Liver (tissue), 8 donors: ENCODE measurements at regions not wholly inside any gene's neighbourhood (a gene's known extent, or its start where the extent isn't known, plus 50 kb on each side); places are given as distances from the start of the nearest gene placed in this dataset.

Source experiments
- DNase-seq: peaks from one replicate; pipeline ENCODE4 v3.0.0-alpha.2; 2017; ENCODE audit warnings: low spot score
- H3K27ac ChIP-seq, 2 donors: one replicate each; pipeline ENCODE4 v1.7.0; 2013; ENCODE audit warnings: inconsistent platforms in 2 of 2, low read length in 2 of 2, control low read depth in 1 of 2, low read depth in 1 of 2, mild to moderate bottlenecking in 1 of 2
- H3K27me3 ChIP-seq, 4 donors: one replicate each; pipeline versions ENCODE4 v1.6.1 to v1.7.0; 2013; ENCODE audit warnings: low read length in 3 of 4, inconsistent platforms in 1 of 4, mild to moderate bottlenecking in 1 of 4, moderate library complexity in 1 of 4; ENCODE audit not compliant: control insufficient read depth in 4 of 4, insufficient read depth in 4 of 4
- H3K36me3 ChIP-seq, 4 donors: one replicate each; pipeline versions ENCODE4 v1.6.1 to v1.7.0; 2013; ENCODE audit warnings: low read length in 3 of 4, mild to moderate bottlenecking in 3 of 4, low read depth in 1 of 4, moderate library complexity in 1 of 4; ENCODE audit not compliant: control insufficient read depth in 4 of 4, insufficient read depth in 3 of 4
- H3K4me1 ChIP-seq, 4 donors: one replicate each; pipeline versions ENCODE4 v1.6.1 to v1.7.0; 2013; ENCODE audit warnings: low read length in 3 of 4, mild to moderate bottlenecking in 3 of 4, moderate library complexity in 1 of 4; ENCODE audit not compliant: control insufficient read depth in 4 of 4, insufficient read depth in 4 of 4
- H3K4me3 ChIP-seq, 3 donors: one replicate each; pipeline versions ENCODE4 v1.6.1 to v1.7.0; 2013; ENCODE audit warnings: low read length in 3 of 3, control low read depth in 1 of 3, low read depth in 1 of 3, mild to moderate bottlenecking in 1 of 3
- H3K9ac ChIP-seq, 2 donors: one replicate each; pipeline ENCODE4 v1.7.0; 2013; ENCODE audit warnings: low read length in 2 of 2, mild to moderate bottlenecking in 2 of 2, moderate library complexity in 2 of 2, control low read depth in 1 of 2, low read depth in 1 of 2
- H3K9me3 ChIP-seq, 4 donors: one replicate each; pipeline versions ENCODE4 v1.6.1 to v1.7.0; 2013; ENCODE audit warnings: low read length in 3 of 4; ENCODE audit not compliant: control insufficient read depth in 4 of 4
- EGR1 ChIP-seq, 2 donors: IDR thresholded peaks; 2 replicates each; pipeline ENCODE4 v1.6.1; 2016 to 2018; ENCODE audit warnings: antibody characterized with exemption in 2 of 2, low read depth in 2 of 2
- FOXA1 ChIP-seq: IDR thresholded peaks from 2 replicates; pipeline ENCODE4 v1.6.1; 2016; ENCODE audit warnings: antibody characterized with exemption
- FOXA2 ChIP-seq: IDR thresholded peaks from 2 replicates; pipeline ENCODE4 v1.6.1; 2016; ENCODE audit warnings: antibody characterized with exemption
- GABPA ChIP-seq, 2 donors: IDR thresholded peaks in 1 of 2; conservative IDR thresholded peaks in 1 of 2; 2 replicates each; pipeline ENCODE4 v1.6.1; 2016; ENCODE audit warnings: antibody characterized with exemption in 2 of 2, mild to moderate bottlenecking in 1 of 2, moderate library complexity in 1 of 2
- HNF4A ChIP-seq, 2 donors: conservative IDR thresholded peaks; 2 replicates each; pipeline ENCODE4 v1.6.1; 2016; ENCODE audit warnings: antibody characterized with exemption in 2 of 2, mild to moderate bottlenecking in 2 of 2
- HNF4G ChIP-seq: IDR thresholded peaks from 2 replicates; pipeline ENCODE4 v1.6.1; 2016; ENCODE audit warnings: antibody characterized with exemption
- JUND ChIP-seq, 2 donors: IDR thresholded peaks; 2 replicates each; pipeline ENCODE4 v1.6.1; 2016; ENCODE audit warnings: antibody characterized with exemption in 2 of 2
- NR2F2 ChIP-seq: IDR thresholded peaks from 2 replicates; pipeline ENCODE4 v1.6.1; 2016; ENCODE audit warnings: antibody characterized with exemption
- RAD21 ChIP-seq, 2 donors: IDR thresholded peaks; 2 replicates each; pipeline ENCODE4 v1.6.1; 2016; ENCODE audit warnings: antibody characterized with exemption in 2 of 2, mild to moderate bottlenecking in 2 of 2
- RXRA ChIP-seq, 2 donors: IDR thresholded peaks; 2 replicates each; pipeline ENCODE4 v1.6.1; 2017 to 2018; ENCODE audit warnings: antibody characterized with exemption in 2 of 2, mild to moderate bottlenecking in 1 of 2
- SP1 ChIP-seq: IDR thresholded peaks from 2 replicates; pipeline ENCODE4 v1.6.1; 2018; ENCODE audit warnings: antibody characterized with exemption, mild to moderate bottlenecking
- TAF1 ChIP-seq: conservative IDR thresholded peaks from 2 replicates; pipeline ENCODE4 v1.6.1; 2016; ENCODE audit warnings: antibody characterized with exemption, mild to moderate bottlenecking
- YY1 ChIP-seq: IDR thresholded peaks from 2 replicates; pipeline ENCODE4 v1.6.1; 2016; ENCODE audit warnings: antibody characterized with exemption, mild to moderate bottlenecking
- WGBS: extraction: QIAGEN DNeasy Blood & Tissue Kit; methylation state at CpG from one replicate; pipeline ENCODE4 v1.1.7; 2013; 5-methylcytosine and 5-hydroxymethylcytosine counted together
- TF ChIP-seq, protein P1 (sequence below): fragments of 150-350 bp; IDR thresholded peaks from 2 replicates; pipeline ENCODE4 v1.5.1; 2017; ENCODE audit warnings: improper control_type of control experiment, low read depth, low read length; ENCODE audit not compliant: missing input control
- TF ChIP-seq, protein P2 (sequence below): IDR thresholded peaks from 2 replicates; pipeline ENCODE4 v1.6.1; 2016; ENCODE audit warnings: antibody characterized with exemption
- TF ChIP-seq, protein P3 (sequence below): IDR thresholded peaks from 2 replicates; pipeline ENCODE4 v1.6.1; 2016; ENCODE audit warnings: antibody characterized with exemption, mild to moderate bottlenecking
- TF ChIP-seq, protein P4 (sequence below): IDR thresholded peaks from 2 replicates; pipeline ENCODE4 v1.6.1; 2016; ENCODE audit warnings: antibody characterized with exemption
- TF ChIP-seq, protein P5 (sequence below): IDR thresholded peaks from 2 replicates; pipeline ENCODE4 v1.6.1; 2016; ENCODE audit warnings: antibody characterized with exemption
- donor health status: healthy.
- donor health status: healthy.
- donor health status: healthy.
- donor health status: healthy.
- donor health status: healthy.

DNA sequence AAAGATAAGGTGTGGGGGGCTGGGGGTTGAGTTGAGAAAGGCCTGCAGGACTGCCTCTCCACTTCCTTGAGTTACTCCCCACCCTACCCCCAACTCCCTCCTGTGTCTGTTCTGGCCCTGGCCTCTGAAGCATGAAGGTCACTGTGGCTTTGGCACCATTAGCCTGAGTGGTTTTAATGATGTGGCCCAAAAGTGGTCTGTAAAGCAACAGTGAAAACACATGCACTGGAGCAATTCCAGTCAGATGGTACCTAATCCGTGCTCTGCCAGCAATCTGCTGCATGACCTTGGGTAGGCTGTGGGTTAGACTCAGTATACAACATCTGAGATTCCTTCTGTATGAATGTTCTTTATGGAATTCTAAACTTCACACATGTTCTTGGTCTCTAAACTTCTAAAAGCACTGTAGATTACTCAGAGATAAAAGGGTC, 86.5 kb upstream of the ATP1A1 start (continued):
- TF ChIP-seq, protein P1, sequence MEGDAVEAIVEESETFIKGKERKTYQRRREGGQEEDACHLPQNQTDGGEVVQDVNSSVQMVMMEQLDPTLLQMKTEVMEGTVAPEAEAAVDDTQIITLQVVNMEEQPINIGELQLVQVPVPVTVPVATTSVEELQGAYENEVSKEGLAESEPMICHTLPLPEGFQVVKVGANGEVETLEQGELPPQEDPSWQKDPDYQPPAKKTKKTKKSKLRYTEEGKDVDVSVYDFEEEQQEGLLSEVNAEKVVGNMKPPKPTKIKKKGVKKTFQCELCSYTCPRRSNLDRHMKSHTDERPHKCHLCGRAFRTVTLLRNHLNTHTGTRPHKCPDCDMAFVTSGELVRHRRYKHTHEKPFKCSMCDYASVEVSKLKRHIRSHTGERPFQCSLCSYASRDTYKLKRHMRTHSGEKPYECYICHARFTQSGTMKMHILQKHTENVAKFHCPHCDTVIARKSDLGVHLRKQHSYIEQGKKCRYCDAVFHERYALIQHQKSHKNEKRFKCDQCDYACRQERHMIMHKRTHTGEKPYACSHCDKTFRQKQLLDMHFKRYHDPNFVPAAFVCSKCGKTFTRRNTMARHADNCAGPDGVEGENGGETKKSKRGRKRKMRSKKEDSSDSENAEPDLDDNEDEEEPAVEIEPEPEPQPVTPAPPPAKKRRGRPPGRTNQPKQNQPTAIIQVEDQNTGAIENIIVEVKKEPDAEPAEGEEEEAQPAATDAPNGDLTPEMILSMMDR: no peak
- TF ChIP-seq HNF4A (conservative IDR thresholded peaks at IDR 0.05) (no peak), FOXA1 (no peak)

DNA sequence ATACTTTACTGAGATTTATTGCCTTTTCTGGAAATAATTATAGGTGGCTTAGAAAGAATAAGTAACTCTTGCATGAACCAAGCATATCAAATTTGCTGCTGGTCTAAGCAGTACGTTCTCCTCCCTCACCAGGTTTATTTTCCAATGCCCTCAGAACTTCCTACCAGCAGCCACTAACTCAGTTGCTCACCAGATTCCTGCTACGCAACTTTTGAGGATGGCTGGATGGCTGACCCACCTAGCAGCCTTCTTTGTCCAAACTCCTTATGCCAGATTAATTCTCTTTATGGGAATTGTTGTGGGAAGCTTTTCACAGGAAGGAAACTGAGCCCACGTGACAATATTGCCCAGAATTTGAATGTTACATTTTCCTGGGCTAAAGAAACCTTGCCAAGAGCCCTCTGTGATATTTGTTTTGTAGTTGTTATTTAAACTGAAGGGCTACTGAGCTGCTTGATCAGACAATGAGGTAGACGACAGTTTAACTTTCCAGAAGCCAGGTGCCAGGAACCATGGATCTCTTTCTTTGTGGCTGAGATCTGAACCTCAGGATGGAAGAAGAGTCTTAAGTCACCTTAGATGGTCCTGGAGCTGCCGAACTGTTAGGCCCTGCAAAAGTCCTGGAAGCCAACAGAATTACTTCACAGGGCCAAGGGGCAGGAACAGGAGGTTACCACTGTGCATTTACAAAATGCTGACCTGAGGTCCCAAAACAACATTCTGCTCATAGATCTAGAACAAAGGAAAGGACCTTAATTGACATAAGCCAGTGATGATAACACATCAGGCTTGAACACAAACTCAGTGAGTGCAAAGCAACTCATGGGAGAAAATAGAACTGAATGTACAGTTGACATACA, 85.5 kb upstream of the ATP1A1 start:
- Histone ChIP-seq H3K27me3 (no peaks in the 10 kb centered on the region), H3K9me3 (no peaks in the 10 kb centered on the region), H3K4me3 (no peak overlapping the region), H3K27ac (peak overlapping the region; percentile 19 to 66), H3K36me3 (no peaks in the 10 kb centered on the region), H3K9ac (no peak overlapping the region), H3K4me1 (peaks cover 13 to 27% (median 24%) of the 10 kb centered on the region in 4 donors)
- no peak for DNase-seq
- whole genome bisulfite sequencing: 53% methylated on average over 5 of the region's 5 CpGs
- TF ChIP-seq TAF1 (no peak), GABPA (IDR thresholded peaks at IDR 0.05 in 1 of 2, conservative IDR thresholded peaks at IDR 0.05 in 1 of 2) (peak in 1 of 2 donors; percentile 54), FOXA2 (peak; percentile 39), HNF4A (conservative IDR thresholded peaks at IDR 0.05) (peak; percentile 55 to 69), FOXA1 (no peak), RAD21 (IDR thresholded peaks at IDR 0.05) (peak; percentile 45 to 50), JUND (IDR thresholded peaks at IDR 0.05) (peak in 1 of 2 donors; percentile 62), SP1 (peak; percentile 72), YY1 (peak; percentile 60), HNF4G (no peak), EGR1 (IDR thresholded peaks at IDR 0.05; ENCODE audit: low read depth in 2 of 2) (peak in 1 of 2 donors; percentile 32), RXRA (IDR thresholded peaks at IDR 0.05) (peak; percentile 71 to 77), NR2F2 (no peak)
- TF ChIP-seq, protein P2, sequence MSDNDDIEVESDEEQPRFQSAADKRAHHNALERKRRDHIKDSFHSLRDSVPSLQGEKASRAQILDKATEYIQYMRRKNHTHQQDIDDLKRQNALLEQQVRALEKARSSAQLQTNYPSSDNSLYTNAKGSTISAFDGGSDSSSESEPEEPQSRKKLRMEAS: peak; percentile 65
- TF ChIP-seq, protein P1: no peak
- TF ChIP-seq, protein P3, sequence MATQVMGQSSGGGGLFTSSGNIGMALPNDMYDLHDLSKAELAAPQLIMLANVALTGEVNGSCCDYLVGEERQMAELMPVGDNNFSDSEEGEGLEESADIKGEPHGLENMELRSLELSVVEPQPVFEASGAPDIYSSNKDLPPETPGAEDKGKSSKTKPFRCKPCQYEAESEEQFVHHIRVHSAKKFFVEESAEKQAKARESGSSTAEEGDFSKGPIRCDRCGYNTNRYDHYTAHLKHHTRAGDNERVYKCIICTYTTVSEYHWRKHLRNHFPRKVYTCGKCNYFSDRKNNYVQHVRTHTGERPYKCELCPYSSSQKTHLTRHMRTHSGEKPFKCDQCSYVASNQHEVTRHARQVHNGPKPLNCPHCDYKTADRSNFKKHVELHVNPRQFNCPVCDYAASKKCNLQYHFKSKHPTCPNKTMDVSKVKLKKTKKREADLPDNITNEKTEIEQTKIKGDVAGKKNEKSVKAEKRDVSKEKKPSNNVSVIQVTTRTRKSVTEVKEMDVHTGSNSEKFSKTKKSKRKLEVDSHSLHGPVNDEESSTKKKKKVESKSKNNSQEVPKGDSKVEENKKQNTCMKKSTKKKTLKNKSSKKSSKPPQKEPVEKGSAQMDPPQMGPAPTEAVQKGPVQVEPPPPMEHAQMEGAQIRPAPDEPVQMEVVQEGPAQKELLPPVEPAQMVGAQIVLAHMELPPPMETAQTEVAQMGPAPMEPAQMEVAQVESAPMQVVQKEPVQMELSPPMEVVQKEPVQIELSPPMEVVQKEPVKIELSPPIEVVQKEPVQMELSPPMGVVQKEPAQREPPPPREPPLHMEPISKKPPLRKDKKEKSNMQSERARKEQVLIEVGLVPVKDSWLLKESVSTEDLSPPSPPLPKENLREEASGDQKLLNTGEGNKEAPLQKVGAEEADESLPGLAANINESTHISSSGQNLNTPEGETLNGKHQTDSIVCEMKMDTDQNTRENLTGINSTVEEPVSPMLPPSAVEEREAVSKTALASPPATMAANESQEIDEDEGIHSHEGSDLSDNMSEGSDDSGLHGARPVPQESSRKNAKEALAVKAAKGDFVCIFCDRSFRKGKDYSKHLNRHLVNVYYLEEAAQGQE: peak; percentile 44
- TF ChIP-seq, protein P4, sequence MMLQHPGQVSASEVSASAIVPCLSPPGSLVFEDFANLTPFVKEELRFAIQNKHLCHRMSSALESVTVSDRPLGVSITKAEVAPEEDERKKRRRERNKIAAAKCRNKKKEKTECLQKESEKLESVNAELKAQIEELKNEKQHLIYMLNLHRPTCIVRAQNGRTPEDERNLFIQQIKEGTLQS: no peak
- TF ChIP-seq, protein P5, sequence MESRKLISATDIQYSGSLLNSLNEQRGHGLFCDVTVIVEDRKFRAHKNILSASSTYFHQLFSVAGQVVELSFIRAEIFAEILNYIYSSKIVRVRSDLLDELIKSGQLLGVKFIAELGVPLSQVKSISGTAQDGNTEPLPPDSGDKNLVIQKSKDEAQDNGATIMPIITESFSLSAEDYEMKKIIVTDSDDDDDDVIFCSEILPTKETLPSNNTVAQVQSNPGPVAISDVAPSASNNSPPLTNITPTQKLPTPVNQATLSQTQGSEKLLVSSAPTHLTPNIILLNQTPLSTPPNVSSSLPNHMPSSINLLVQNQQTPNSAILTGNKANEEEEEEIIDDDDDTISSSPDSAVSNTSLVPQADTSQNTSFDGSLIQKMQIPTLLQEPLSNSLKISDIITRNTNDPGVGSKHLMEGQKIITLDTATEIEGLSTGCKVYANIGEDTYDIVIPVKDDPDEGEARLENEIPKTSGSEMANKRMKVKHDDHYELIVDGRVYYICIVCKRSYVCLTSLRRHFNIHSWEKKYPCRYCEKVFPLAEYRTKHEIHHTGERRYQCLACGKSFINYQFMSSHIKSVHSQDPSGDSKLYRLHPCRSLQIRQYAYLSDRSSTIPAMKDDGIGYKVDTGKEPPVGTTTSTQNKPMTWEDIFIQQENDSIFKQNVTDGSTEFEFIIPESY: peak; percentile 60
